GM18519 (cell line): ENCODE measurements at regions not wholly inside any gene's neighbourhood (a gene's known extent, or its start where the extent isn't known, plus 50 kb on each side); places are given as distances from the start of the nearest gene placed in this dataset.
"Not testable (repeated sequence)": the region's sequence is repeated elsewhere in the genome, so short reads cannot be mapped to it uniquely, and the experiment has no call there.

ENCODE experiments used
- ATAC-seq: cut with Tn5 transposase; IDR thresholded peaks from one replicate; pipeline ENCODE4 v1.9.1; 2021; ENCODE audit warnings: mild to moderate bottlenecking, moderate library complexity; ENCODE audit not compliant: unreplicated experiment, low FRiP score

GRCh38 chr15:21774760-21775159 lies 102.8 kb downstream of the POTEB start:
- ATAC-seq = not testable (repeated sequence)

- not testable (repeated sequence) for ATAC-seq
Observed at GRCh38 chr15:21766524-21766923, 111.0 kb downstream of the POTEB start.

GRCh38 chr15:21763756-21764155 lies 113.8 kb downstream of the POTEB start:
- ATAC-seq = not testable (repeated sequence)

GRCh38 chr15:21760250-21761023 lies 117.1 kb downstream of the POTEB start:
- not testable (repeated sequence) for ATAC-seq

GRCh38 chr15:21759401-21760165 lies 118.0 kb downstream of the POTEB start:
- not testable (repeated sequence) for ATAC-seq

- not testable (repeated sequence) for ATAC-seq
Observed at GRCh38 chr15:21753838-21754237, 123.7 kb downstream of the POTEB start.

GRCh38 chr15:21752124-21752957 lies 125.2 kb downstream of the POTEB start:
- not testable (repeated sequence) for ATAC-seq

GRCh38 chr15:21749173-21749572 lies 128.4 kb downstream of the POTEB start:
- not testable (repeated sequence) for ATAC-seq

- ATAC-seq = not testable (repeated sequence)
Observed at GRCh38 chr15:21744245-21744915, 133.2 kb downstream of the POTEB start.

- peak; percentile 64 for ATAC-seq
Observed at GRCh38 chr15:21742067-21742466, 135.5 kb downstream of the POTEB start.

GRCh38 chr15:21738003-21738402 lies 139.5 kb downstream of the POTEB start:
- not testable (repeated sequence) for ATAC-seq

- not testable (repeated sequence) for ATAC-seq
Observed at GRCh38 chr15:21736443-21736842, 141.1 kb downstream of the POTEB start.

GRCh38 chr15:21735837-21736236 lies 141.7 kb downstream of the POTEB start:
- not testable (repeated sequence) for ATAC-seq

- ATAC-seq = not testable (repeated sequence)
Observed at GRCh38 chr15:21735368-21735767, 142.2 kb downstream of the POTEB start.

GRCh38 chr15:21731496-21731895 lies 146.0 kb downstream of the POTEB start:
- peak; percentile 40 for ATAC-seq

GRCh38 chr15:21730427-21731405 lies 146.8 kb downstream of the POTEB start:
- peak; percentile 62 for ATAC-seq

- ATAC-seq = not testable (repeated sequence)
Observed at GRCh38 chr15:21724988-21725387, 152.5 kb downstream of the POTEB start.

GRCh38 chr15:21721115-21721514 lies 156.4 kb downstream of the POTEB start:
- ATAC-seq = not testable (repeated sequence)

GRCh38 chr15:21718779-21719178 lies 158.8 kb downstream of the POTEB start:
- peak; percentile 70 for ATAC-seq
